ENCODE measurements at regions not wholly inside any gene's neighbourhood (a gene's known extent, or its start where the extent isn't known, plus 50 kb on each side); places are given as distances from the start of the nearest gene placed in this dataset.

DNA sequence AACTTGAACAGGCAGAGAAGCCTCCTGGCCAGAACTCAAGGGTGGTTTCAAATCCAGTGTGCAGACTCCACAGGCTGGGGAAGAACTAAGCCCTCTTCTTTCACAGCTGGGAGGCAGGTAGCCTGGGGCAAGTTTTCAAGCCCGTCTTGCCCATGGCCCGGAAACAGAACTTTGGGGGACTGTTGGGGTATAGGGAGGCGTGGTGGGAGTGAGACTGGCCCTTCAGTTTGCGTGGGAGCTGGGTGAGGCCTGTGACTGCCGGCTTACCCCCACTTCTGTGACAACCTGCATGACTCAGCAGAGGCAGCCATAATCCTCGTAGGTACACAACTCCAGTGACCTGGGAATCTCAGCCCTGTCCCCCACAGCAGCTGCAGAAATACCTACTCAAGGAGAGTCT lies 1125.7 kb downstream of the HACE1 start:
- TF ChIP-seq, protein P1, sequence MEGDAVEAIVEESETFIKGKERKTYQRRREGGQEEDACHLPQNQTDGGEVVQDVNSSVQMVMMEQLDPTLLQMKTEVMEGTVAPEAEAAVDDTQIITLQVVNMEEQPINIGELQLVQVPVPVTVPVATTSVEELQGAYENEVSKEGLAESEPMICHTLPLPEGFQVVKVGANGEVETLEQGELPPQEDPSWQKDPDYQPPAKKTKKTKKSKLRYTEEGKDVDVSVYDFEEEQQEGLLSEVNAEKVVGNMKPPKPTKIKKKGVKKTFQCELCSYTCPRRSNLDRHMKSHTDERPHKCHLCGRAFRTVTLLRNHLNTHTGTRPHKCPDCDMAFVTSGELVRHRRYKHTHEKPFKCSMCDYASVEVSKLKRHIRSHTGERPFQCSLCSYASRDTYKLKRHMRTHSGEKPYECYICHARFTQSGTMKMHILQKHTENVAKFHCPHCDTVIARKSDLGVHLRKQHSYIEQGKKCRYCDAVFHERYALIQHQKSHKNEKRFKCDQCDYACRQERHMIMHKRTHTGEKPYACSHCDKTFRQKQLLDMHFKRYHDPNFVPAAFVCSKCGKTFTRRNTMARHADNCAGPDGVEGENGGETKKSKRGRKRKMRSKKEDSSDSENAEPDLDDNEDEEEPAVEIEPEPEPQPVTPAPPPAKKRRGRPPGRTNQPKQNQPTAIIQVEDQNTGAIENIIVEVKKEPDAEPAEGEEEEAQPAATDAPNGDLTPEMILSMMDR (IDR thresholded peaks at IDR 0.05), result no peak
- no peak for TF ChIP-seq ZFX (IDR thresholded peaks at IDR 0.05; ENCODE audit: borderline replicate concordance)

All from 22Rv1 (cell line).